ENCODE measurements at regions not wholly inside any gene's neighbourhood (a gene's known extent, or its start where the extent isn't known, plus 50 kb on each side); places are given as distances from the start of the nearest gene placed in this dataset.

GRCh38 chr6:100304575-100304974 is 160.1 kb downstream of the SIM1 start:
- TF ChIP-seq CTCF (IDR thresholded peaks at IDR 0.05; ENCODE audit: insufficient read depth, low read length, poor library complexity, severe bottlenecking) (no peak), EZH2phosphoT487 (conservative IDR thresholded peaks at IDR 0.05; ENCODE audit: low read length) (no peak)
